A549 (cell line): ENCODE measurements at regions not wholly inside any gene's neighbourhood (a gene's known extent, or its start where the extent isn't known, plus 50 kb on each side); places are given as distances from the start of the nearest gene placed in this dataset.

ENCODE experiments used
- CBX2 ChIP-seq: fragments of 200-600 bp; sonication (generic); IDR thresholded peaks from 2 replicates; pipeline ENCODE4 v1.6.1; 2016; ENCODE audit warnings: low read depth, mild to moderate bottlenecking, borderline replicate concordance
- CBX8 ChIP-seq: fragments of 200-600 bp; sonication (generic); IDR thresholded peaks from 2 replicates; pipeline ENCODE4 v1.6.1; 2016
- ESRRA ChIP-seq: fragments of 150-350 bp; IDR thresholded peaks from 2 replicates; pipeline ENCODE4 v1.6.1; 2014; ENCODE audit warnings: mild to moderate bottlenecking, low read length, borderline replicate concordance
- HOXB13 ChIP-seq: fragments of 250-450 bp; sonication (Bioruptor Pico); IDR thresholded peaks from 2 replicates; pipeline ENCODE4 v1.5.0; 2020; ENCODE audit warnings: low read depth, mild to moderate bottlenecking, moderate library complexity
- JUN ChIP-seq, 2 experiments: fragments of >200 bp; sonication (Bioruptor Twin); formaldehyde crosslinking; IDR thresholded peaks; 2 replicates in 1 of 2; 3 replicates in 1 of 2; pipeline ENCODE4 v1.6.1; 2016 to 2017
- KDM1A ChIP-seq: fragments of 200-600 bp; sonication (generic); IDR thresholded peaks from 2 replicates; pipeline ENCODE4 v1.6.1; 2016; ENCODE audit warnings: low read depth, mild to moderate bottlenecking
- POLR2A ChIP-seq: IDR thresholded peaks from 2 replicates; pipeline ENCODE4 v1.6.1; 2012; ENCODE audit warnings: mild to moderate bottlenecking, low read length
- ZC3H11A ChIP-seq: fragments of 450-650 bp; IDR thresholded peaks from 2 replicates; pipeline ENCODE4 v1.6.1; 2014; ENCODE audit warnings: antibody characterized with exemption, mild to moderate bottlenecking
- TF ChIP-seq, protein P1 (sequence below): fragments of >200 bp; sonication (Bioruptor Twin); formaldehyde crosslinking; IDR thresholded peaks from 3 replicates; pipeline ENCODE4 v1.5.1; 2016
- TF ChIP-seq, protein P2 (sequence below): IDR thresholded peaks from 2 replicates; pipeline ENCODE4 v1.6.1; 2012

DNA sequence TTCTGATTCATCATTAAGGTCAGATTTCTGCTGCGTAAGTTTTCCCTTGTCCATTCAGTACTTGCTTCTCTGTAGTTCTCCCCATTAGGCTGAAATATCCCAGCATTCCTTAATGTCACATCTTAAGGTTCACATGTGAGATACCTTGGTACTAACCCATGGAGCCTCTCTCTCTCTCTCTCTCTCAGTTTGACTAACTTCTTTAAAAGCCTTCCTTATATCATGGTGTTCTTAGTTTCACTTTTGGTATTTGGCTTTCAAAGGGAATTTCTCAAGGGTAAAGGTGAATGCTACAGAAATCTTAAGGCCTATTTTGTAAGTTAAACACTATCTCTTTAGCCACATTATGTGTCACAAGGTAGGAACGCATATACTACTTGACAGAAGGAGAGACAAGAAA, 427.3 kb upstream of the ZNF717 start:
- TF ChIP-seq JUN (IDR thresholded peaks at IDR 0.05), result no peak
- no peak for TF ChIP-seq KDM1A
- TF ChIP-seq CBX2, result no peak
- TF ChIP-seq, protein P1, sequence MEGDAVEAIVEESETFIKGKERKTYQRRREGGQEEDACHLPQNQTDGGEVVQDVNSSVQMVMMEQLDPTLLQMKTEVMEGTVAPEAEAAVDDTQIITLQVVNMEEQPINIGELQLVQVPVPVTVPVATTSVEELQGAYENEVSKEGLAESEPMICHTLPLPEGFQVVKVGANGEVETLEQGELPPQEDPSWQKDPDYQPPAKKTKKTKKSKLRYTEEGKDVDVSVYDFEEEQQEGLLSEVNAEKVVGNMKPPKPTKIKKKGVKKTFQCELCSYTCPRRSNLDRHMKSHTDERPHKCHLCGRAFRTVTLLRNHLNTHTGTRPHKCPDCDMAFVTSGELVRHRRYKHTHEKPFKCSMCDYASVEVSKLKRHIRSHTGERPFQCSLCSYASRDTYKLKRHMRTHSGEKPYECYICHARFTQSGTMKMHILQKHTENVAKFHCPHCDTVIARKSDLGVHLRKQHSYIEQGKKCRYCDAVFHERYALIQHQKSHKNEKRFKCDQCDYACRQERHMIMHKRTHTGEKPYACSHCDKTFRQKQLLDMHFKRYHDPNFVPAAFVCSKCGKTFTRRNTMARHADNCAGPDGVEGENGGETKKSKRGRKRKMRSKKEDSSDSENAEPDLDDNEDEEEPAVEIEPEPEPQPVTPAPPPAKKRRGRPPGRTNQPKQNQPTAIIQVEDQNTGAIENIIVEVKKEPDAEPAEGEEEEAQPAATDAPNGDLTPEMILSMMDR, result no peak
- no peak for TF ChIP-seq POLR2A
- no peak for TF ChIP-seq ESRRA
- TF ChIP-seq, protein P2, sequence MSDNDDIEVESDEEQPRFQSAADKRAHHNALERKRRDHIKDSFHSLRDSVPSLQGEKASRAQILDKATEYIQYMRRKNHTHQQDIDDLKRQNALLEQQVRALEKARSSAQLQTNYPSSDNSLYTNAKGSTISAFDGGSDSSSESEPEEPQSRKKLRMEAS, result no peak
- no peak for TF ChIP-seq ZC3H11A
- TF ChIP-seq CBX8, result no peak
- no peak for TF ChIP-seq HOXB13
